H1 (cell line): ENCODE measurements at regions not wholly inside any gene's neighbourhood (a gene's known extent, or its start where the extent isn't known, plus 50 kb on each side); places are given as distances from the start of the nearest gene placed in this dataset.

Experiments used
- CREB1 ChIP-seq: IDR thresholded peaks from 2 replicates; pipeline ENCODE4 v1.6.1; 2012; ENCODE audit warnings: inconsistent platforms
- GABPA ChIP-seq: IDR thresholded peaks from 2 replicates; pipeline ENCODE4 v1.6.1; 2011; ENCODE audit warnings: mild to moderate bottlenecking, low read length, moderate library complexity, borderline replicate concordance; ENCODE audit not compliant: insufficient read depth
- POLR2A ChIP-seq, 2 experiments: IDR thresholded peaks; 1 replicate in 1 of 2; 2 replicates in 1 of 2; pipeline ENCODE4 v1.6.1; 2011; ENCODE audit warnings: low read depth in 2 of 2, low read length in 2 of 2, mild to moderate bottlenecking in 2 of 2; ENCODE audit errors: control extremely low read depth in 1 of 2

DNA sequence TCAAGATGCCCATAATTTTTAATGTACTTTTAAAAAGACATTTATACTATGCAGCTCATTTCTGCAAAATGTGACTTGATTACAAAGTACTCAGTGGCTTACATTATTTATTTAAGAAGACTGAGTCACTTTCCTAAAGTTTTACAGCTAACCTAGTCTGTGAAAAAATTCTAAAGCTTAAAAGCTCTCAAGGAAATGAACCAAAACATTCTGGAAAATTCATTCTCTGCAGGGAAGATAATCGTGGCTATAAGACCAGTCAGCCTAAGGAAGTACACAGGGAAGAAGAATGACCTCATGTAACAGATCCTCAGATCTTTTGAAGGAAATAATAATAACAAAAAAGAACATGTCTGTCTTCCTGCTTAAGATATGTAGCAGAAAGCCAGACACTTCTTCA lies 232.1 kb upstream of the STK17B start (continued):
- TF ChIP-seq GABPA (no peak), POLR2A (IDR thresholded peaks at IDR 0.05; ENCODE audit: control extremely low read depth in 1 of 2, low read depth in 2 of 2, low read length in 2 of 2) (no peak), CREB1 (no peak)
